HG03039 (cell line): ENCODE measurements at regions not wholly inside any gene's neighbourhood (a gene's known extent, or its start where the extent isn't known, plus 50 kb on each side); places are given as distances from the start of the nearest gene placed in this dataset.

ENCODE experiments used
- ATAC-seq: cut with Tn5 transposase; IDR thresholded peaks from one replicate; pipeline ENCODE4 v1.9.1; 2021; ENCODE audit warnings: mild to moderate bottlenecking, moderate library complexity; ENCODE audit not compliant: unreplicated experiment

DNA sequence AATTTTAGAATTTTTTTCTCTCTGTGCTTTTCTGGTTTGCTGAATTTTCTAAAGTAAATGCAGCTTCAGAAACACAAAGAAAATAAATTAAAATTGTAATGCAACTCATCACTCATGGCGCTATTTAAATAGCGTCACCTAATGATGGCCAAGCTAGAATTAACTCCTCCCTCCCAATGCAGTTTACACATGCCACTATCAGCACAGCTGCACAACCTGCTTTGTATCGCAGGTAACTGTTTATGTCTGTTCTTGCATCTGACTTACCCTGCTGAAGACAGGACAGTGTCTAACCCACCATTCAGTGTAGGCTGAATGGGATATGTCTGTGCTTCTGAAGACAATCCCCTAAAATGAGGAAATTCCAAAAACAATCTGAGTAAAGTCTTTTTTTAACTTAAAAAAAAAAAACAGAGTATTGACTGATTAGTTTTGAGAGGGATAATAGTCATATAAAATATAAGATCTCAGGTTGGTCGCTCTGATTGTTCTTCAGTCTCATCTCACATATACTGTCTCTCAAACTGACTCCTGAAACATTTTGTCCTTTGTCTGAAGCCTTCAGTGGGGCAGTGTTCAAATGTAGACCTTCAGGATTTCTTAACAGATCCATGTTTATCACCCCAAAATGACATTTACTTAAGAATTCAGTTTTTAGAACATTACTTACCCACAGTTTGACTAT lies 271.4 kb downstream of the ZEB2 start:
- no peak for ATAC-seq

DNA sequence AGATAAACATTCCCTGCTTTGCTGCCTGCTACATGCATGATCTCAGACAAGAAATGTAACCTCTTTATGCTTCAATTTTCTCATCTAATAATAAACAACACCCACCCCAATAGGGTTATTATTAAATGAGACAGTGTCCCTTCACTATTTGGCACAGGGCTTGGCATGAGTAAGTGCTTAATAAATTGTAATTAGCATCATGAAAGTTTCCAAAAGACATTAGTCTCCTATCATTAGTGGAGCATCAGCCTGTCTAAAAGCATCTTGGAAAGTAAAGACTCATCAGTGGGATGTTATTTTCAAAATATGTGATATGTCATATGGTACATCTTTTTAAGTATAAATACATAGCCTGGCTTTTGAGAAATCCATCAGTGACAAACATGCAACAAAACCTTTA lies 275.0 kb downstream of the ZEB2 start:
- no peak for ATAC-seq

DNA sequence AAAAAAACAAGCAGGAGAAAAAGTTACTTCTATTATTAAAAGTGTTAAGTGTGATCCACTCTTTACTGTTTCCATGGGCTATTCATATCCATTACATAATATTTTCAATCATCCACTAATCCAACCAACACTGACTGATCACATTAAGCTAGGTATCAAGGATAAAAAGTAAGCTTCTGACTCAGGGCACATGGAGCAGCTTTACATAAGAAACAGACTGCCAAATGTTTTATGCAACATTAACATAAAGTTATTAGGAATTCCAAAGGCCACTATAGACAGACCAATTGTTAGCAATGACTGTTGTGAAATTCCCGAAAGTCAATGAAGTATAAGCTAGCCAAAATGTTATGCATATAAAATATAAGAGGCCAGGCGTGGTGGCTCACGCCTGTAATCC lies 277.6 kb downstream of the ZEB2 start:
- no peak for ATAC-seq

DNA sequence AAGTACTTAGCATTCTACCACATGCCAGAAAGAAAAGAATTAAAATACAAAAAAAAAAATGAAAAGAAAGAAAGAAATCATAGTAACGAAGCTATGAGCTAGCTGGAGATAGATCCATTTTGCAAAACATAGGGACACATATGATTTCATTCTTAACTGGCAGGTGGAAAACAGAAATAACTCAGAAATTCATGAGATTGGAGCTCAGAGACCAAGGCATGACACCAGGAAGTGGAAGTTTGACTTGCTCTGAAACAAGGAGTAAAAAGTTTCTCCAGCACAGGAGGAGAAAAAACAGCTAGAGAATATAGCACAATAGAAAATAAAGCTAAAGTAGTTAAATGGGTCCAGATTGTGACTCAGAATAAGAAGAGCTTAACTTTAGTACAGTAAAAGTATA lies 278.1 kb downstream of the ZEB2 start:
- ATAC-seq = no peak

DNA sequence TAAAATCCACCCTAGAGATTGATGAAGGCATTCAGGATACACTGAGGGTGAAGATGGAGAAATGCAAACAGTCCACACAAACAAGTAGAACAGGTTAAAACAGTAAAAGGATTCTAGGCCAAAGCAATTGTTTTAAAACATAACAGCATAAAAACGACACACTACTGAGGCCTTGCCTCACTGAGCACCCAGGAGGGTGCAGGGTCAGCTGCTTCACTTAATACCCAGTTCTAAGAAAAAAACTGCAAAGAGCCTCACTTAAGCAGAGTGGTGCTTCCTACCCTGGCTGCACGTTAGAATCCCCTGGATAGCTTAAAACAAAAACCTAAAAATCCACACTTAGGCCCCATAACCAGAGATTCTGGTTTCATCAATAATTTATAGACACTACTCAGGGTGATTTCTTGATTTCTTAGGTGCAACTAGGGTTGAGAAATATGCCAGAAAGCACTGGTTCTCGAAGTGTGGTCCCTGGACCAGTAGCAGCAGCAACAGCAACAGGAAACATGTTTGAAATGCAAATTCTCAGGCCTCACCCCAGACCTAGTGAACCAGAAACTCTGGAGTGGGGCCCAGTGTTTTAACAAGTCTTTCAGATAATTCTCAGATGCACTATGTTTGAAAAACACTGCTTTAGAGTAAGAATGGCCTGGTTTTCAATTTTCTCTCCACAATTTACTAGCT lies 279.1 kb downstream of the ZEB2 start:
- ATAC-seq = peak; percentile 83

DNA sequence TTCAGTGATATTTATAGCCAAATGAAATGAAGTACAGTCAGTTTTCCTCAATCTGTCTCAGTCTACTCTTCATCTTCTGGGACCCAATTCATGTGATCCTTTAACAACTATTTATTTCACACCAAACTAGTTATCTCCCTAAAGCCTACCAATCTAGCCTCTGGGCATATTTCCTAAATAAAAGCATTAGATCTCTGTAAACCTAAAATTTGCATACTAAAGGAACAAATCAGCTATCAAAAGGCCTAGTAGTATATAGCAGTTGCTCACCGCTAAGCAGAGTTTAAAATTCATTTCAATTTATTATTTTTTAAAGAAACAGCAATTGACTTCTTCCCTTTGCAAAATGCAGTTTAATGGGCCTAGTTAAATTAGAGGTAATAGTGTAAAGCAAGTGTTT lies 280.2 kb downstream of the ZEB2 start:
- no peak for ATAC-seq

DNA sequence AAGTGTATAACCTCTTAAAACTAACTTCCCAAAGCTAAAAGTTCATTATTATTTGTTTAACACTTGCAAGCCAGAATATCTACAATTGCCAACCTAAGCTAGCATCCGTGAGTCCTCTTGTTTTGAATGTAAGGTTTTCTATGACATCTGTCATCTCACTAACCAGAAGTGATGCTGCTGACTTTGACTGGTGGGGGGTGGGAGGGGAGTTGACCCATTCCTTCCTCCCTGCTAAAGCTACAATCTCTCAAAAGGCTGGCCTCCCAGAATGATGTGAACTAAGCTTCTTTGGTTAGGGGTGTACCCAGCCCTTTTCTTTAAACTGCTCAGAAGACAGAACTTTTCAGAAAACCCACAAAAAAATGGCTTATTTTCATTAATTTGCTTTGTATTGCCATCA lies 280.6 kb downstream of the ZEB2 start:
- ATAC-seq = no peak

DNA sequence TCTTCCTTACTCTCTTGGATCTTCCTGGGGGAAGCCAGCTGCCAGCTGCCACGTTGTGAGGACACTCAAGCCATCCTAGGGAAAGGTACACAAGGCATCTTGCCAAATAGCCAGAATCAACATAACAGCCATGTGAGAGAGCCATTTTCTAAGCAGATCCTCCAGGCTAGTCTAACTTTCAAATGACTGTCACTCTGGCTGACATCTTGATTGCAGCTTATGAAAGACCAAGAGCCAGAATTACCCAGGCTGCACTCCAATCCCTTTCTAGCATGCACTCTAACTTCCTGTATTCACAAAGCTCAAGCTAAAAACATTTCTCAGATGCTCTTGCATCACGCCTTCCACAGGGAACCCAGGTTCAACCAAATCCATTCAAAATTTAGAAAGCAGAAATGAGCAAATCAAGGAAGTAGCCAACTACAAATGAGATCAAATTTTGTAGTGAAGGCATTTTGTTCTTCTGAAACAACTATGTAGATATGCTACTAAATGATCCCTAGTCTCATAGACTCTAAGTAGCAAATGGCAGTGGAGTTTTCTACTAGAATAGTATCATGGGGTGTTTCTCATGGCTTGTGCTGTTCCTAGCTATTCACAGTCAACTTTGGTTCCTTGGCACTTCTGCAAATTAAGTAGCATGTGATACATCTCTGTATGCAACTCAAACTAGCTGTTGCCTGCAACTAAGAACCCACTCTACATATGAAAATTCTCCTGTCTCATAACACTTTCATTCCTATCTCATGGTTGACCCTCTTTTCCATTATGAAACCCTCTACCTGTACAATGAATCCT lies 281.9 kb downstream of the ZEB2 start:
- no peak for ATAC-seq

DNA sequence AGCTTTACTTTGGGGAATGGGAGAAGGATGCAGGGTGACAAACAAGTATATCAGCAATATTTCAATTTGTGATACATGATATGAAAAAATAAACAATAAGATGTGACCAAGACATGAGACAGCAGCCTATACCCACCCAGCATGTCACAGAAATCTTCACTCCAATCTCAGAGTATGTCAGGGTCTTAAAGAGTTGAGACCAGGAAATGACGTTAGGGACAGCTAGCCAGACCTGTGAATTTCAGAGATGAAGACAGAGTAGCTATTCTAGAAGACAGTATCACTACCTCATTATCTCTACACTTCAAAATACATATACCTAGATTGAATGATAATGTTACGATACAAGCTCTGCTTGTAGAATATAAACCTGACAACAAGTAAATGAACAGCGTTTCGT lies 282.8 kb downstream of the ZEB2 start:
- no peak for ATAC-seq

DNA sequence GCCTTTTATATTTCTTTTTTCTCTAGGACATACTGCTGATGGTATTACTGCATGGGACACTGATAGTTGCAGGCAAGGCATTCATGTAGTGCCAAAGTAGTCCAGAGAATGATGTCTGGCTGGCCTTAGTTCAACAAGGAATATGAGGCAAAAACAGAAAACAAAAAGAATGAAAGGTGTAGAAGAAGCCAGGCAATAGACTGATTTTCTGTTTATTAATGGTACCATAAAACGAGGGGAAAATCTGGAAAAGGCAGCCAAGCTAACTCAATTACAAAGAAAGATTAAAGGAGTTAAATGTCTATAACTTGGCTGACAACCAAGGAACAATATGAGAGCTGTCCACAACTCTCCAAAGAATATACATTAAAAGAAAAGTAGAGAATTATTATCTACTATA lies 284.9 kb downstream of the ZEB2 start:
- ATAC-seq = no peak

DNA sequence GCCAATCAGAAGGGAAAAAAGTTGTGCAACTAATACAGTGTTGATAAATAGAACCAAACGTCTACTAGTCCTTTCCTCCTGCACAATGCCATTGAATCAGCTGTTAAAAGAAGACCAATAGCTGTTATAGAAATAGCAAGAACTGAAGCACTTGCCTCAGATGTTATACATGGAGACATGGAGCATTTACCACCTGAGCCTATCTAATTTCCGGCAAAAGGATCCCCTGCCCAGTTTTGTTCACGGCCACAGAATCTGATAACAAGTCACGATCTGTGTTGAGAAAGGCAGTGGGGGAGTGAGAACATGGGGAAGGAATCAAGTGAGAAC lies 285.4 kb downstream of the ZEB2 start:
- ATAC-seq = no peak

DNA sequence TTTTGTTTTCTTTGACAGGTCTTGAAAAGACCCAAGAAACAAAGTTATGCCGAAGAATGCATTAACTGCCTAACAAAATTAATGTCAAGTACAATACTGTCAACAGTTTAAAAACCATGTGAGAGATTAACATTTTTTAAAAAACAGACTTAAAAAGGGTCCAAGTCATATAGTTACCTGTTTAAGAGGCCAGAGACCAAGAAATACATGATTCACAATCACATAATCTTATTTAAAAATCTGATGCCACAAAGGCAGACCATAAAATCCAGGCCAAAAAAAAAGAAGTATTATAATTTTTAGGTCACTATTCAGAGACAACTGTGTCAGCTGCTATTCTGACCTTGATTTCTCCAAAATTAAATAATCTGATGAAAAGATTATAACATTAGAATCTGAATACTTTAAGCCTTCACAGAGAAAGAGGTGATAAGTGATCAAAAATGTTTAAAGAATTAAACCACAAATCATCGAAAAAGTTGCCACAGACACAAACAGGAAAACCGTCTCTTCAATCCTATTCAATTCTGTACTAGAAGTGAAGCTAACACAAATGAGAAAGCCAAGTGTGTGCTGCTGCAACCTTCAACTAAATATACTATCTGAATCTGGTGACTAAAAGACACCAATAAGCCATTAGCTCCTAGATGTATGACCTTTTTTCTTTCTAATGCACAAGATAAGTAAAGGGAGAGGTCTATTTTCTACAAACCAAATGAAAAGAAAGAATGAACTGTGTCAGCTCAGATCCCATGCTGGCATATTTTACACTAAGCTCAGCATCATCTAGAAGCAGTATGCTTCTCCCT lies 286.0 kb downstream of the ZEB2 start:
- no peak for ATAC-seq

DNA sequence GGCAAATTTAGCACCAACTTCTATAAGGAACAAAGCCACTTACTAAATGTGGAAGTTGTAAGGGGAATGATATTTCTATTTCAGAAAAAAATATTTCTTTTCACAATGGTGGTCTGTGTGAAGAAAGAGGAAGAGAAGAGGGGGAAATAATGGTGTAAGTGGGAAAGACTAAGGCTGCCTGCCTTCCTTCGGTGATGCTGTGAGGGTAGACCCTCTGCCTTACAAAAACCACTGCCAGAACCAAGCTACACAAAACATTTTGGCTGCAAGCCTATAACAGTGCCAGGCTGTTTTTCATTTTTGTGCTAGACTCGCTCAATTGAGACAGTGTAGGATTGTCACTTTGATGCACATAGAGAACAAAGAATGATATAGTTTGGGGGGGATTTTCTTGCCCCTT lies 286.6 kb downstream of the ZEB2 start:
- ATAC-seq = no peak

DNA sequence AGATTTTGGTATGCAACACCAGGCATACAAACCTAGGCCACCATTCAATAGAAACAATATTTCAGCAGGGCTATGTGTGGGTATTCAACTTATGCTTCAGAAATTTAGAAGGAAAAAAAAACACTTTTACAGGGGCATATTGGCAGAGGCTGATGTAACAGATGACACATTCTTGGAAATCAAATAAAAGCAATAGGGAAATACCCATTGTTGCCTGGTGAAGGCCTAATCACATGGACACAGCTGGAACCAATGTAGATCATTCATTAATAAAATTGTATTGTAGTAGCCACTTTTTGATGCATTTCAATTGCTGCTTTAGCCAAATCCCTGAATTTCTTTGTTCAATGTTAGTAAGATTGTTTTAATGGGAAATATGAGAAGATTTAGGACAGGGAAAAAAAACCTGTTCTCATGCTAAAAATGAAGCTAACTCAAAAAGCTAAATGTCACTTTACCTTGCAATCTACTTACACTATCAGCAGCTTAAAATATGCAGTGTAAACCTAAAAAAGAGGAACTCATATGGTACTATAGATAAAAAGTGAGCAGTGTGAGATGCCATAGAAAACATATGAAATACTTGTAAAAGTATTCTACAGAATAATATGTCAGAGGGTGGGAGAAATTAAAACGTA lies 289.4 kb downstream of the ZEB2 start:
- ATAC-seq = no peak

DNA sequence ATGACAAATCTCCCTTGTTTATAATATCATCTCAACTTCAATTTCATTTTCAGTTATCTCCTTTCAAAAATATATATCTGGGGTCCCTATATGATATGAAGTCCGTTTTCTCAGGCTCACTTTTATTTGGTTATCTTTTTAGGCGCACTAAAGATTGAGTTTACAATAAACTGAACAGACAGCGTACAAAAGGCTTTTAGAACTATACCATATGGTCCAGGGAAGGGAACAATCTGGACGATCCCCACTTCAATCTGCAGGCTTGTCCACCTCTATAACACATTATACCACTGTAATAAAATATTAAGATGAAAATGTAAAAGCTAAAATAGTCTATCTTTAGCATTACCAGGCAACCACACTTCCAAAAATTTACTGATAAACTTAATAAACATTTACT lies 289.9 kb downstream of the ZEB2 start:
- no peak for ATAC-seq

DNA sequence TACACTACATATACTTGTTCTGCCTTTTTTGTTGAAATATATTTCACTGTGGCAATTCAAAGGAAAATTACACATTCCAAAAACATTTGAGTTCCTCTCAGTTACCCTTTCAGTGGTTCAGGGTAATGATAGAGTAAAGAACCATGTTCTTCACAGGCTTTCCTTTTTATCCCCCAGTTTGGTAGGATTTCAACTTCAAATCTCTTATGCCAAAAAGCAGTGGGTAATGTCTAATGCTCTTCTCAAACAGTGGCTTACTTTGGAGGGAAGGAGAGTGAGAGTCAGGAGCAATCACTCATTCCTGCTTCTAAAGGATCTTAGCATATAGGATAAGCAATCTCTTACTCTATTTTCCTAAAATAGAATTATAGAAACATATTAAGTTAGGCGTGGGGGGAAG lies 290.6 kb downstream of the ZEB2 start:
- ATAC-seq = no peak

DNA sequence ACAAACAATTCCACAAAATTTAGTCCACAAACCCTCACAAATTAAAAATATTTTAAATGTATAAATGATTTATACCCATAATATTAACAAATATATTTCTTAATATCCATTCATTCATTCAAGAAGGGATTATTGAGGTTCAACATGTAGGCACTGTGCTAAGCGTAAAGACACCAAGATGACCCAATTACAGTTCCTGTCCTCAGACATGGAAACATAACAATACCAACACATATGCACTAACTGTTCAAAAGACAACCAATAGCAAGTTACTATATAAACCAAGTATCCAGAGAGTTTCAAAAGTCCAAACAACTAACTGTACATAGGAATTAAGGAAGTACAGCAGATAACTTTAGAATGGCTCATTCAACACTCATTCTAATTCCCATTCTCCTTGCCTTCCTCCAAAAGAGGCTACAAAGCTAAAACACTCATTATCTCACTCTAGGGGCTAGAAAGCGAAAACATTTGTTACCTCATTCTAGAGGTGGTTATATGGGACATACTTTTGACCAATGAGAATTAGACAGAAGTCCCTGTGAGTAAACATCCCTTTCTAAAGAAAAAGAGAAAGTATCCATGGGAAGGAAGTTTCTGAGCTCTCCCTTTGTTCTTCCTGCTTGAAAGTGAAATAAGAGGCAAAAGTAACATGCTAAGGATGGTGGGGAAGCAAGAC lies 292.4 kb downstream of the ZEB2 start:
- ATAC-seq = no peak

DNA sequence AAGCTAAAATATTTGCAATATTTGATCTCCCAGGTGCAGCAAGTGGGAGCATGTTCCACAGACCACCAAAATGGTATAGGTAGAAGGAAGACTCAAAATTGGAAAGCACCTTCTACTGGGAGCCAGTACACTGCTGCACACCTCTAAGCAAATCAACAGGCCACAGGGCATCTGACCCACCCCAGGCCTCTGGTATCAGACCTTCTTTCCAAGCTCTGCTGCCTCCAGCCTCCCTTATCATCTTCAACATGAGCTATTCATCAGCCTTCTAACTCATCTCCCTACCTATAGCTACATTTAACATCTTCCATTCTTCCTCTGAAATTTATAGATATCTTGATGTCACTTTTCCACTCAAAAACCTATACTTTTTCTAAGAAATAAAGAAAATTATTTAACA lies 294.8 kb downstream of the ZEB2 start:
- ATAC-seq = no peak

DNA sequence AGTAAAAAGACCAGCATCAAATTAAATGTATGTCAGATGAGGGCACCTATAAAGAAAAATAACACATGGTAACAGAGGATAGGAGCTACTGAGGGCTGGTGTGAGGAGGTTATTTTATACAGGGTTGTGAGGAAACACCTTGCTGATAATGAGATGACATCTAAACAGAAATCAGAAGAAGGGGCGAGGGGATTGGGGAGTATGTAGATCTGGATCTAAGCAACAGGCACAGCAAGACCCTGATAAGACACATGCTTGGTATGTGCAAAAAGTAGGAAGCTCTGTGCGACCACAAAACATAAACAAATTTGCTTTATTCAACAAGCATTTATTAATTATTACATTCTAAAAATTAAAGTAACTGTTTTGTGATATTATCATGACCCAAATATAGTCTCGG lies 295.4 kb downstream of the ZEB2 start:
- no peak for ATAC-seq

DNA sequence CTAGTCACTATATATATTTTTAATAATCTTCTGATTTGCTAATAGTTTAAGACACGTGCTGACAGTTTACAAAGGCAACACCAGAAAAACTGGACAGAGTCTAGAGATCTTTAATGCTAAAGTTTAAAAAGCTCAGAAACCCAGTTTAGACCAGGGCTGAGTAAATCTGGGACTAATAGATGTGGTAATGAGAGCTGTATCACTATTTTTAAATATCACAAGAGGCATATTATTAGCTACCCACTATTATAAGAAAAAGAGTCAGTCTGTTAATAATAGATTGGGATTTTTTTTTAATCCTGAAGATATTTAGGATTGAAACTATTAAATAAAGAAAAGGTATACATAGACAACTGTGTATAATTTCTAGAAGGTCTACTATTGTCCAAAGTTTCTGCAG lies 299.9 kb downstream of the ZEB2 start:
- ATAC-seq = no peak
